ENCODE measurements at regions not wholly inside any gene's neighbourhood (a gene's known extent, or its start where the extent isn't known, plus 50 kb on each side); places are given as distances from the start of the nearest gene placed in this dataset.

GRCh38 chr1:58430421-58431275, 115.9 kb downstream of the OMA1 start:
- DNase-seq = no peak

DNA sequence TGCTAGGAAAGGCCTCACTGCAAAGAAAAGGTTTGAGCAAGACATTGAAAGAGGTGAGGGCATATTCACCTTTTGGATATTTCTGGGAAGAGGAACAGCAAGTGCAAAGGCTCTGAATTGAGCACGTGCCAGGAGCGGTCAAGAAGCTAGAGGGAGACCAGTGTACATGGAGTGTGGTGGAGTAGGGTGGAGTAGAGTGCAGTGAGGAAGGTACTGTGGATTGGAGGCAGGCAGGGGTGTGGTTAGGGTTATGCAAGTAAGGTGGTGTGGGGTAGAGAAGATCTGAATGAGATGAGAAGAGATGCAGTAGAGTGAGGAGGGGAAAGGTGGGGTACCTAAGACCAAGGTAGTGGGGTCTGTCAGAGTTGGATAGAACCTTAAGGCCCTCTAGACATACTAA, 119.6 kb downstream of the OMA1 start:
- no peak for DNase-seq

- DNase-seq = no peak
These were observed 124.1 kb downstream of the OMA1 start for GRCh38 chr1:58422436-58422835.

- DNase-seq = no peak
These were observed 128.0 kb downstream of the OMA1 start for GRCh38 chr1:58418283-58419228.

- DNase-seq = no peak
These were observed 134.4 kb downstream of the OMA1 start for GRCh38 chr1:58412071-58412580.

GRCh38 chr1:58409890-58410289, 136.6 kb downstream of the OMA1 start:
- peak; percentile 37 for DNase-seq

DNA sequence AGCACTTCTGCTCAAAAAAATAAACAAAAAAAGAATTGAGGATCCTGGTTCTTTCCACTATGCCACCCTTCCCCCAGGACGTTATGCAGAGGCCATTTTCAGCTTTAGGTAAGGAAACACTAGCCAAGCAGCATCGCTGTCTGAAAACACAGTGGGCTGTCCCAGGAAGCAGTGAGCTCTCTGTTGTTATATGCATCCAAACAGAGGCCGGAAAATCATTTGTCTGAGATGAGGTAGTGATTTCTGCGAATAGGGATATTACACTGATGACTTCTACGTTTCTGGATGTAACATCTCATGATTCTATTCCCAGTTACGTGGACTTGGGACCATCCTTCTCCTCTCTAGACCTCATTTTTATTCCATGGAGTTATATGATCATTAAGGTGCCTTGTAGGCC, 137.2 kb downstream of the OMA1 start:
- DNase-seq = no peak

- no peak for DNase-seq
These were observed 140.0 kb downstream of the OMA1 start for GRCh38 chr1:58406301-58407071.

DNA sequence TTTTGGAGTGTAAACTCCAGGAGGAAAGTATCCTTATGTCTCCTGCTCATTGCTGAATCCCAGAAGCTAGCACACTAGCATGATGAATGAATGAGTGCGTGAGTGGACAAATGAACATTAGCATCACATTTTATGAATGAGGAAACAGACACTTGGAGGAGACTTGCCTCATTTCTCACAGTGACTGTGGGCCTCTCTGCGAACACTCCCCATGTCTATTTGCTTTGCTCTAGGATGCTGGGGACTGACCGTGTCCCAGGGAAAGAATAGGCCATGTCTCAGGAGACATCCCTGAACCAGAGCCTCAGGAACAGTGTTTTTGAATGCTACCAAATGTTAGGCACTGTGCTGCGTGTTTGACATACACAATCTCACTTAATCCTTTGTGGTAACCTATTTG, 140.9 kb downstream of the OMA1 start:
- no peak for DNase-seq

DNA sequence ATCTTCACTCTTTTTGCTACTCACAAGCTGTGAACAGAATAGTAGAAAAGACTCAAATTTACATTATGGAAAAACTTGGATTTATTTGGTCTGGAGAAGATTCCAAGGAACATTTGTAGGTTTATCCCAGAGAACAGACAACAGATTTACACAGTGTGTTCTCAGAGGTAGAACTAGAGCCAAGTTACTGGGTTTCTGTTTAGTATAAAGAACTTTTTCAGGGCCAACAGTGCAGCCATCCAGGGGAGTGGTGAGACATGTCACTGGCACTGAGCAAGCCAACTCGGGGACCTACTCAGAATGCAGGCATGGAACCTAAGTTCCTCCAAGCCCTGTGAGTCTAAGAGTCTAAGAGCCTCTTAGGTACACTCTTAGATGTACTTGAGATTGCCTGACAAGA, 142.6 kb downstream of the OMA1 start:
- no peak for DNase-seq

GRCh38 chr1:58402444-58402843, 144.1 kb downstream of the OMA1 start:
- DNase-seq = no peak

DNA sequence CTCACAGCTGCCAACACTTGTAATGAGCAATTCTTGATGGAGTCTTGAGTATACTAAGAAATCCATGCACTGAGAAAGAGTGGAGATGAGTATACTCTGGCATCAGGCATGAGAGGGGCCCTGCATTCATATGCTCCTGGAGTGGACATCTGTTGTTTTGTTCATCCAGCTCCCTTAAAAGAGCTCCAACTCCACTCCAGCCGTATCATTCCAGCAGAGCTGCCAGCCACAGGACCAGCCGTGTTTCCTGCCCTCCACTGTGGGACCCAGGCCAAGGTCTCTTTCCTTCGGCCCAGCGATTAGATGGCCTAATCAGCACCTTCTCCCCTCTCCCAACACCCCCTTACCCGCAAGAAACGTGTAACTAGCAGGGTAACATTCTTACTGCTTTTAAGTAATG, 144.5 kb downstream of the OMA1 start:
- DNase-seq = no peak

DNA sequence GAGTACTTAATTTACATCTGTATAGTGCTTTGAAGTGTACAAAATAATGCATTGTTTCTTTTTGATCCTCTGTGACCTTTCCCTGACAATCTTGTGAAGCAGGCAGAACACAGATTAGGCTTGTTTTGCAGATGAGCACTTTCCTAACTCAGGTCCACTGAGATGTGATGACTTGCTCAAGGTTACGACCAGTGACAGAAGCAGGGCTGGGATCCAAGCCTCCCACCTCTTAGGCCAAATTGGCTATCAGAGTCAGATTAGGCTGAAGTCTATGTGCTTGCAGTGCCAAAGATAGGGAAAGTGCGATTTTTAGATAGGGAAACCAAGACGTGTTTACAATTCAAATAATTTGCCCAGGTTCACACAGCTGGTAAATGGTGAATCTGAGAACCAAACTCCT, 147.3 kb downstream of the OMA1 start:
- no peak for DNase-seq

- no peak for DNase-seq
These were observed 147.8 kb downstream of the OMA1 start for GRCh38 chr1:58398714-58399113.

GRCh38 chr1:58397187-58397820, 149.2 kb downstream of the OMA1 start:
- no peak for DNase-seq

DNA sequence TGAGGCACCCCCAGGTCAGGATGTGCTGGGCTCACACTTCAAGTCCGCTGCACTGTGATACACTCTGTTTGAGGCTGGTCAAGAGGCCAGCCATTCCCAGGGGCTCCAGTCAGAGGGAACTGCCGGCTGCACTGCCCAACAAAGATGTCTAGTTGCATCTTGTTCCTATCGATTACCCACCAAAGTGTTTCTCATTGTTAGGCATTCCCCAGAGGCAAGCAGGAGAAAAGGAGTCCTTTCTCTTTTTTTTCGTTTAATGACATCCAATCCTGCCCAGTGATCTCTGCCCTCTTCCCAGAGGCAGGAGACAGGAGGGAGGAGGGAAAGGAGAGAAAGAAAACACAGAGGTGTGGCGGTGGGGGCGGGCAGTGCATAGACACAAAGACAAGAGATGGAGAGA, 150.4 kb downstream of the OMA1 start:
- no peak for DNase-seq

DNA sequence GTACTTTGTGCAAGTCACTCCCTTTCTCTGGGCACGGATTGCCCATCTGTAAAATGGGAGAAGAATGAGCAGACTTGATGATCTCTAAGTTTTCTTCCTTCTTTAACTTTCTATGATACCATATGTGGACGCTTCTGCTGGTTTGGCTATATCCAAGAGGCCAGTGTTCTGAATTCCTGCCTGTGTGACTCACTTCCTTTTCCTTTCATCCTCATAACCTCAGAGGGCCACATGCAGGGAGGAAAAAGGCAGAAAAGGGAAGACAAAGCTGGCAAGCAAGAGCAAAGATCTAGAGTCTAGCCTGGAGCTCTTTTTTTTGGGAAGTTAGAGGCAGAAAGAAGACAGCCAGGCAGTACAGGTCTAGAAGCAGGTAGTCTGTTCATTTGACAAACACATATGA, 151.2 kb downstream of the OMA1 start:
- DNase-seq = no peak

DNA sequence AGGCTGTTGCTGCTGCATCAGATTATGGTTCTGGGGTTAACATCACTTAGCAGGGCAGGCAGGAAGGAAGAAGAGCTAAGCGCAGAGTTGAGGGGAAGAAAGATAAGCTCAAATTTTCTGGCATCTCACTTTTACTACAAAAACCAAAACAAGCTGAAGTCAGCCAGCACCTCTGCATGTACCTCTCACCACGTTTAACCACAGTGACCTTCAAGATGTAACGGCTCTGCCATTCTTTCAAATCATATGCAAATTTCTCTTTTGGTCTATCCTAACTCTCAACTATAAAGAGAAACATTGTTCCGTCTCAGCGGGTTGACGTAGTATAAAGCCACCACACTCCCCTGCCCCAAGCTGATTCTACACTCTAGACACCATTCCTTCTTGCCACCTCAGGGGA, 154.4 kb downstream of the OMA1 start:
- no peak for DNase-seq

GRCh38 chr1:58391514-58391913, 155.0 kb downstream of the OMA1 start:
- no peak for DNase-seq

DNA sequence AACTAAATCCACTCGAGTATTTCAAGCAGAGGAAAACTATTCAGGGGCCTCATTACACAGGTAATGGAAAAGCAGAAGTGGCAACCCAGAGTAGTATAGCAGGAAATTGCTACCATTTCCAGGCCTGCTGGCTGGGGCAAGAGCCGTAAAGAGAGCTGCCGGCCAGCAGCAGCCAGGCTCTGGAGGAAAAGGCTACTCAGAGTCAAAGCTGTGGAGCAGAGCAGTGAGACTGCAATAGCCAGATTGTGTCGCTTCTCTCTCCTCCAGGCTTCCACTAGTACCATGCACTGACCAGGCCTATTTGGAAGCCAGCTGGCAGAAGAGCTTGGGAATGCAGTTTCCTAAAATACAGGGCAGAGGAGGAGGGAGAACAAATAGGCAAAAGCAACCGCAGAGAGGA, 155.5 kb downstream of the OMA1 start:
- DNase-seq = no peak

GRCh38 chr1:58390091-58390490, 156.4 kb downstream of the OMA1 start:
- DNase-seq = no peak

DNA sequence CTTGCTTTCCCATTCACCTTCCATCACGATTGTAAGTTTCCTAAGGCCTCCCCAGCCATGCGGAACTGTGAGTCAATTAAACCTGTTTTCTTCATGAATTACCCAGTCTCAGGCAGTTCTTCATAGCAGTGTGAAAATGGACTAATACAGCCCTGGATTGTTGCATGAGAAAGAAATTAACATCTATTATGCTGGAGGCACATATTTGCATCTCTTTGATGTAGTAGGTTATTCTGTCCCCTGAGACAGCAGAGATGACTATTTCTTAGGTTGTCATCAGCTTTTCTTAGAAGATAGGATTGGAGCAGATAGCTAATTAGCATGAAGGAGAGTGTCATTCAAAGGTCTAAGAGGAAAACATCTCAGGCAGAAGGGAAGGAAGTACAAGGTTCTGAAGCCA, 166.2 kb downstream of the OMA1 start:
- no peak for DNase-seq
